ENCODE measurements at regions not wholly inside any gene's neighbourhood (a gene's known extent, or its start where the extent isn't known, plus 50 kb on each side); places are given as distances from the start of the nearest gene placed in this dataset.
A peak's percentile ranks its signal among the peaks of the same experiment; 100 is the strongest.

DNA sequence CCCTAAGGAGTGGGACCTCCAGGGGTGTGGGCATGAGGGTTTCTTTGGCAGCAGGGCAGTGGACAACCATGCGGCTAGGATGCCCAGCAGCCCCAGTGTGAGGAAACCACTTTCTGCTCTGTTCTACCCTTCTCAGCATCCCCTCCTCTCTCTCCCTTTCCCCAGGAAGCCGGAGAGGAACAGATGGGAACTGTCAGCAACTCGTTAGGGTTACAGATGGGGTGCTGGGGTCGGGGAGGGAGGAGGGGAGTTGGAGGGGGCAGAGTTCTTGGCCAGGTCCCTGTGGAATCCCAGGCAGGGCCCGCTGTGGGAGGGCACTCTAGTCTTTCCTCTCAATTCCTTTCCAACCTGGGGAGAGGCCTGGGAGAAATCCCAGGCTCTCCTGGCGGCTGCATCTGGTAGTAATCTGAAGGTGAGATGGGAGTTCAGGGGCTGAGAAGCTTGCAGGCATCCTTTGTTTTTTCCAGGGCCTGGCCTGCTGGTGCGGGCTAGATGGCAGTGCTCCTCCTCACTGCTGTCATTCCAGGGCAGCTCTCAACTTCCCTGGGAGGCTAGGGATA lies 93.9 kb upstream of the CSF3R start:
- no peak for DNase-seq (ENCODE audit: low spot score)

DNA sequence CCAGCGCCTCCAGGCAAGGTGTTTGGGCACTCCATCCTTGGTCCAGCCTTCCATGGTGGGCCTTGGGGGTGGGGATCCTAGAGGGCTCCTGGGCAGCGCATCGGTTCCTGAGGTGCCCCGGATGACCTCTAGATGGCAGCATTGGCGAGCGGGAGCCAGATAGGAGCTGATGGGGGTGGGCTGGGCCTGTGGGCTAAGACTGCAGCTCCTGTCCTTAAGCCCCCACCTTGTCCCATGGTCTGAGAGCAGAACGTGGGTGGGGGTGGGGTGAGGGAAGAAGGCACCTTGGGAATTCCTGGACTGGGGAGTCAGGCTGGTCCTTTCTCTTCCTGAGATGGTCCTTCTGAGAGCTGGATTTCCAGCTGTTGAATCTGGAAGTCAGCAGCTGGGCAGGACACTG lies 93.4 kb upstream of the CSF3R start:
- peak; percentile 30 for DNase-seq (ENCODE audit: low spot score)

DNA sequence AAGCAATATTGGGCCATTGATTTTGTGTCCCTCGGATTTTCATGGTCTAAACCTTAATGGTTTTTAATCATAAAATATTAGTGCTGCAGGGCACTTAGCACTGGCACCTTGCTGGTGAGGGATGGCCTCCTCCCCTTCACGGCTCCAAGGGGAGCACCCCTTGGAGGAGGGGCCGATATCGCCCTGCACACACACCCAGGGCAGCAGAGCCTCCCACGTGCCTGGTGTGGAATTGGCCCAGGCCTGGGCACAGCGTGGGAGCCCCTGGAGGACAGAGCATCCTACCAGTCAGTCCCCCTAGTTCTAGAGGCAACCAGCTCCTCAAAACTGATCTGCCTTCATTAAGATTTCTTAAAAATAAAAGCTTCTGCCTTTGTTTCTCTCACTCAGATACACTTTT lies 90.7 kb upstream of the CSF3R start:
- no peak for DNase-seq (ENCODE audit: low spot score)

DNA sequence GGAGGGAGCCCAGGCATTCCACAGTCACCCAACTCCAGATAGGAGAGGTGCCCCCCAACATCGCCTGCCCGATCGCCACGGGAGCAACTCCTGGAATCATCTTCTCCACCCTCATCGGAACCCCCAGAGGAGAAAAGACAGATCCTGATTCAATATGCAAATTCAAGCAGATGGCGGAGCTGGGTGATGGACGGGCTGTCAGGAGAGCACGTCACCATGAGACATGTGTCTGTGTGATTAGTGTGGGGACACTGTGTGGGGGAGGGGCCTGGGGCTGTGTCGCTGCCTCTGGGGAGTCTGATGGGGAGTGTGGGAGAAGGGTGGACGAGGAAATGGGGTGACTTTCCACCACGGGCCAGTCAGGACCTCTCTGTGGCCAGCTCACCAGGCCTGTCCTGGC lies 90.2 kb upstream of the CSF3R start:
- DNase-seq (ENCODE audit: low spot score) = no peak

DNA sequence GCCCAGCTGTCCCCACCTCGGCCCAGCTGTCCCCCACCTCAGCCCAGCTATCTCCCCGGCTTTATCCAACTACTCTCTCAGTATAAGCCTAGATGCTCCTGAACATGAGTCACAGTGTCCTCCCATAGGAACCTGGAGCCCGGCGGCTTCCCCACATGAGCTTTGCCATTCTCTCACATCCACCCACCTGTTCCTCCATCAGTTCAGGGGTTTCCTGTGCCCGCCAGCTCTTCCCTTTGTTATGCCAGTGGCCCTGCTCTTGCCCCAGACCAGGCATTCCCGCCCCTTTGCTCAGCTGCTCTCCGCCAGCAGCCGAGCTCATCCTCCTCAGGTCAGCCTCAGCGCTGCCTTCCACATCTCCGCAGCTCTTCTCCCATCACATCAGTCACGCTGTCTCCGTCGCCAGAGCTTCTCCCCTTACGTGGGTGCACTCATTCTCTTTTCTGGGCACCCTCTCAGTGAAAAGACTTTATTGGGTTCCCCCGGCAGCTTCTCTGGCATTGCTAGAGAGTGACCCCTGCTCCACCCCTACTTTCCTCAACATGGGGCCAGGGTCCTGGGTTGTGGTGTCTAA lies 89.5 kb upstream of the CSF3R start:
- DNase-seq (ENCODE audit: low spot score) = no peak

DNA sequence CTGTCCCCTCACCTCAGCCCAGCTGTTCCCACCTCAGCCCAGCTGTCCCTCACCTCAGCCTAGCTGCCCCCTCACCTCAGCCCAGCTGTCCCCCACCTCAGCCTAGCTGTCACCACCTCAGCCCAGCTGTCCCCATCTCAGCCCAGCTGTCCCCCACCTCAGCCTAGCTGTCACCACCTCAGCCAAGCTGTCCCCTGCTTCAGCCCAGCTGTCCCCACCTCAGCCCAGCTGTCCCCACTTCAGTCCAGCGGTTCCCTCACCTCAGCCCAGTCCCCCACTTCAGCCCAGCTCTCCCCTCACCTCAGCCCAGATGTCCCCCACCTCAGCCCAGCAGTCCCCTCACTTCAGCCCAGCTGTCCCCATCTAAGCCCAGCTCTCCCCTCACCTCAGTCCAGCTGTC lies 88.4 kb upstream of the CSF3R start:
- DNase-seq (ENCODE audit: low spot score) = no peak

DNA sequence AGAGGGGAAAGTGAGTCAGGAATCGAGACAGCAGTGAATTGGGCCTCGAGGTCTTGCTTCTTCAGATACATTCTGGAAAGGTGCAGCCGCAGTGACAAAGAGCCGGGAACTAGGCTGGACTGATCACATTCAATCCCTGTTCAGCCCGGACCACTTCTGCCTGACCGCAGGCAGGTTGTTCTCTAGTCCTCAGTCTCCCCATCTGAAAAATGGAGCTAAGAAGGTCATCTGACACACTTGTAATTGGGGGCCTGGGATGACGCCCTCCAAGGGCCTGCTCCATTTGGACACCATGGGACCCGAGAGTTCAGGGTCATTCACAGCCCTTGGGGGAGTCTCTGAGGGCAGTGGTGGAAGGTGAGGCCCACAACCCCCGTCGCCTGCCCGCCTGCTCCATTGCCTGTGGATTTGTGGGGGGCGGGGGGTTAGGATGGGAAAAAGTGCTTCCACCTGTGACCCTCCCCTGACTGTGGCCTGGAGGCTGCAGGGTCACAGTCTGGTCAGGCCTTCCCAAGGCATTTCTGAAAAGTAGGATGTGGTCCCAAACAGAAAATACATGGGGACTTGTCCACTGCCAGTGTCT lies 87.9 kb upstream of the CSF3R start:
- DNase-seq (ENCODE audit: low spot score) = no peak

DNA sequence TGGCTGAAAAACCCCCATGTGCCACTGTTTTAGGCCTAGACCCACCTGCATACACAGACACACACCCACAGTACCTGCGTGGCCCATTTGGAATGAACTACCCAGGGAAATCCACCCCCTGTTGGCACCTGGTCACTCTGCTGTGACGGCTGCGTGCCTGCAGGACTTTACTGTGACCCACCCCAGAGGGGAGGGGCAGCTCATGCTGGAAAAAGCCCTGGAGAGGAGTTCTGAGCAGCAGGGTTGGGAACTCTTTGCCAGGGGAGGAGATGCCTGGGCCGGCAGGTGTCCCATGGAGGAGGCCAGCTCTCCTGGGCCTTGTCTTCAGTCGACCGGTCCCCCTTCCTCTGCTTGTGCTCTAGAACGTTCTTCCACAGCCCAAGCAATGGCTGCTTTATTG lies 87.3 kb upstream of the CSF3R start:
- no peak for DNase-seq (ENCODE audit: low spot score)

DNA sequence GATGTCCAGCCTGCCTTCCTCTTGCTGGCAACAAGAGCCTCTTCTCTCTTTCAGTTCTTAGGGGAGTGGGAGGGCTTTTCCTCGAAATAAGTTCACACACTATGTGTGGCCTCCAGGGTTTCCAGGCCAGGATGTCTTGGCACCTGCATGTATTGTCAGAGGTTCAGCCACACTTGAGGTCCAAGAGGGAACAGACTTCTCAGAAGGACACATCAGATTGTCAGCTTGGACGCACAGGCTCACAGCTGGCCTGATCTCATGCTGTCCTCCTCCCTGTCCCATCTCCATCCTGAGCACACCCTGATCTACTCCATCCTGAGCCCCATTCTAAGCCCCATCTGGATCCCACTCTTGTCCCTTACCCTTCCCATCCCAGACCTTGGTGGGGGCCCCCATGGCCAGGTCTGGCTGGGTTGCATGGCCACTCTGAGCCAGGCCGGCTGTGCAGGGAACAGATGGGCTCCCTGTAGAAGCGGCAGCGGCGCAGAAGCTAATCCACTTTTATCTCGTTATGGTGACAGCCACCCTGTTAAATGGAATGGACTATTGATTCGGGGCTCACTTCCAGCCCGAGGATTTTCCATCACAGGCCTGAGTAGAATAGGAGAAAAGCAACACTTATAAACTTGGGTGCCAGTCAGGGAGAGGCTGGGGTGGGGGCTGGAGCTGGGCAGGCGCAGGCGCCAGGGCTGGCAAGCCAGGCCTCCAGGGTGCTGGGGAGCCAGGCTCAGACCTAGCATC lies 85.1 kb upstream of the CSF3R start:
- DNase-seq (ENCODE audit: low spot score) = no peak

DNA sequence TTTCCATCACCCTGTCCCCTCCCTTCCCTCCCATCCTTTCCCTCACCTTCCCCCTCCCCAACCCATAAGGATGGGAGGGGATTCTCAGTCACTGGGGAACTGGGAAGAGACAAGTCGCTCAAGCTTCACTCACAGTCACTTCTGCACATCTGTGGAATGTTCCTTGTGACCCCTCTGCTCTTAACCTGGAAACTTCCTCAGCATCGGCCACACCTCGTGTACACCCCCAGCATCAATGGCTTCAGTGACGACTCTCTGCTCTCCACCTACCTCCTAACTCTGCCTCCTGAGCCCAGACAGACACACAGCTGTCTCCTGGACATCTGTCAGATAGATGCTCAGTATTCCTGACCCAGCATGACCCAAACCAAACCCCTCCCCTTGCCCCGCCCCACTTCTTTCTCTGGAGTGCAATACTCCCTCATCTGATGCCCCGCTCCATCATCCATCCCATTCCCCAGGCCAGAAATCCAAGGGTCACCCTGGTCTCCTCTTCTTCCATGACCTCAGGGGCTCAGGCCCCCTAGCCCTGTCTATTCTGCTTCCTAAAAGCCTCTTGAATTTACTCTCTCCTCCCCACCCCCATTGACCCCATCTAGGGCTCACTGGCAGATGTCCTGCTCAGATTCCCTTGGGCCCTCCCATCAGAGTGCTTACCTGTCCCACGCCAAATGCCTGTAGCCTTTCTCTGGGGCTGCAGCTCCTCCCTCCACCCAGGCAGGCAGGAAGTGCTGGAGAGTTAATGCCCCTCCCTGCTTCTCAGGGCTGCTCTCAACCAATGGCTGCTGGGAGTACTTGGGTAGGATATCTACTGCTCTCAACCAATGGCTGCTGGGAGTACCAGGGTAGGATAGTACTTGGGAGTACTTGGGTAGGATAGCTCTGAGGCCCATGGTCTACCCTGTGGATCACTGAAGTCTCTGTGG lies 83.1 kb upstream of the CSF3R start:
- no peak for DNase-seq (ENCODE audit: low spot score)

DNA sequence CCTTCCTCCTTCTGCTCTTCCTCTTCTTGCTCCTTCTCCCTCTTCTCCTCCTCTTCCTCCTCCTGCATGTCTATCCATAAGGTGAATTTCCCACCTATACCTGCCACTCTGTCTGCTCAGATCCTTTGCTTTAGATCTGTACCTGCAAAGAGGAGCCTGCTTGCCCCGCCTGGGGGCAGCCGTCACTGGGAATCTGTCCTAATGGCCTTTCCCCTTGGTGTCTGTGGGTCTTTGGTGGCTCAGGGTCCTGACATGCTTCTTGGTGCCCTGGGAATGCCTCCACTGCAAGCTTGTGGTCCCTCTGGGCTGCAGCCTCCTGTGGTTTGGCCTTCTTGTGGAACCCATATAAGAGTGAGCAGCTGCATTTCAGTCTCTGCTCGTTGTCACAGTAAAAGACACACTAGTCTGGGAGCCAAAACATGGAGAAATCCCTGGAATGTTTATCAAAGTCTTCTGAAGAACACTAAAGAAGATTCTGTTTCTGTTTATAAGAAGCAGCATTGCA lies 79.5 kb upstream of the CSF3R start:
- no peak for DNase-seq (ENCODE audit: low spot score)

DNA sequence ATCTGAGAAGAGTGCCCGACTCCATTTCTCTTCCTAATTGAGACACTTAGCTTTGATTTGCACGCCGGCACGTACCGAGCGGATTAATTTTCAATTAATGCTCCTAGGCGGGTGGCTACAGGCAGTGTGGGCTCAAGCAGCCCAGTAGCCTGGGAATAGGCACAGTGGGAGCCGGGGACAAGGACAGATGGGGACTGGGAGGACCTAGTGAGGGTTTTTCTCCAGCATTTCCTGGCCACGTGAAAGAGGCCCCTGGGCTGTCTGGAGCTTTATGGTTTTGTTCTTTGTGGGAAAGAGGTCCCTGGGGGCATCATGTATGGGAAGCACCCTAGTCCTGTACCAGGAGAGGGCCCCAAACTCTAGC lies 78.6 kb upstream of the CSF3R start:
- DNase-seq (ENCODE audit: low spot score) = no peak

DNA sequence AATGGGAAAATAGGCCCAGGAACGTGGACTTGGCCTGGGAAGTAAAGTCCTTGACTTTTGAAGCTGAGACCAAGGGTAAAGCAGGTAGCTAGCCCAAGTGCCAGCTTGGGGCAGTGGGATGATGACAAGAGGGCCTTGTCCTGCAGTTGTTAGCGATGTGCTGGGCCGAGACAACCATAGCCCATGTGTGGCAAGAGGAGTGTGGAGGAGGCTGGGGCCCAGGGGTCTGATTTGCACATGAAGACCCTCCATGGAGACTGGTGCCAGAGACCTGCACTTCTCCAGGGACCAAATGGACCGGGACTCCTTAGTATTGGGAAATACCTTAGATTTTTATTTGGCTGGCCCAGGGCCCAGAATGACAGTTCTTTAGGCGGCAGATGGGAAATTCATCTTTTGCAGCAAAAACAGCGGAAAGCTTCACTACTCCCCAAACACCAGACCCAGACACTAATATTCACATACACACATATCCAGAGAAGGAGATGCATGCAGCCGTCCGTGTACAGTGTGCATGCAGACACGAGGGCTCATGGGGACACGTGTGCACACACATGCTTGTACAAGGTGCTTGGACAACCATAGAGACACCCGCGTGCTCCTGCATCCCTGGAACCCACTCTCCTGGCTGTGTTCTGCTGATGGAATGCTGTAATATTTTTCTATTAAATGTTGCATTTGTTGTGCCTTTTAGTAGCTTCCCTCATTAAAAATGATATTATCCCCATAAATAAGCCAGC lies 78.1 kb upstream of the CSF3R start:
- no peak for DNase-seq (ENCODE audit: low spot score)

DNA sequence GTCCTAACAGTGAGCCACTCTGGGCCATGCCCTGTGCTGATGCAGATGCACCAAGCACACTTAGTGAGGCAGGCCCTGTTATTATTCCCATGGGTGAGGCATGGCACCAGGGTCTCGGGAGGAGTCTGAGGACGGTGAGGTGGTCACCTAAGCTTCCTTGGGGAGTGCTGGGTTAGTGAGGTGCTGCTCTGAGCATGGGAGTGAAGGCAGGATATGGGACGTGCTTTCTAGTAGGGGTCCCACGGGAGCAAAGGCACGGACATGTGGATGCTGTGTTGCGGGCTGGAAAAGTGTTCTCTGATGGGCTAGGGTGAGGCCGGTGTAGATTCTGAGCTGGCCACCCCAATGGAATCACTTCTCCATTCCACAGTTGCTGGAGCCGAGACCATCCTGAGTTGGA lies 77.5 kb upstream of the CSF3R start:
- no peak for DNase-seq (ENCODE audit: low spot score)

DNA sequence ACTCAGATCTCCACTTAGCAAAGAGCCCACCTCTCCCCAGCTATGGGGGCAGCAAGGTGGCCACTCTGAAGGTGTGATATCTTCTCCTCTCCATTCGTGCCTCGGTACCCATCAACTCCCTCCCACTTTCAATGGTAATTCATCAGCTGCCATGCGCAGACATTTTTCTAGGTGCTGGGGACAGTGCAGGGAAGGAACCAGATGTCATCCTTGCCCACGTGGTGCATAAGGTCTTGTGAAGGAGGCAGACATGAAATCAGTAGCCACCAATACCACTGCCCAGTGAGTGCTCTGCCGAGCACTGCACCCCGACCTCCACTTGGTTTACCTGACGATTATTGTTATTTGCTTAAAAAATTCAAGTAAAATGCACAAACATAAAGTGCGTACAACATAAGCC lies 76.3 kb upstream of the CSF3R start:
- DNase-seq (ENCODE audit: low spot score) = no peak

DNA sequence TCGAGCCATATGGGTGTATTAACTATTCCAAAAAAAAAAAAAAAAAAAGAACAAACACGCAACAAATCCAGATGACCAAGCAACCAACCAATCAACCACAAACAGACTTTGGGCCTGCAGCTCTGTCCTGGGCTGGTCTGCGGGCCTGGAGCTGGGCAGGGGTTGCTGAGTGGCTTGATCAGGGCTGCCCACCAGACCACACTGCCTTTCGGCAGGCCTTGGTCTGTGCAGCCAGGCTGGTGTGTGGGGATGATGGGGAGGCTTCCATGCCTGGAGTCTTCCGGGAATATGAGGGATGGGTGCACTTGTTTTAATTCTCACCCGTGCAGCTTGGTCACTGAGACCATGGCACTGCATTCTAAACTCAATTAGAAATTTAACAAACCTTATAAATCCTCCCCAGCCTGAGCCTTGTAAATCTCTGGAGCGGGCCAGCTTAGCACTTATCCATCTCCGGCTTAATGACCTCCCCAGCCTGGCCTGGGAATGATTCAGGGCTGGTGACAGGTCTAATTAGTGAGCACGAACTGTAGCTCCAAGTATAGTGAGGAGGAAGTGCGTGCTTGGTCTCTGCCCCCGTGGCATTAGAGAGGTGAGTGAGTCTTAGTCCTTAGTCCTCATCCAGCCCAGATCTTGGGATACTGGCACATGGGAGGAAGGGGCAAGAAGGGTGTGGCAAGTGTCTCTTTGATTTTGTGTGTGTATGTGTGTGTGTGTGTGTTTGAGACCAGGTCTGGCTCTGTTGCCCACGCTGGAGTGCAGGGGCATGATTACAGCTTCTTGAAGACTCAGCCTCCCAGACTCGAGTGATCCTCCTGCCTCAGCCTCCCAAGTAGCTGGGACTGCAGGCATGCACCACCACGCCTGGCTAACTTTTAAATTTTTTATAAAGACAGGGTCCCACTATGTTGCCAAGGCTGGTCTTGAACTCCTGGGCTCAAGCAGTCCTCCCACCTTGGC lies 74.6 kb upstream of the CSF3R start:
- no peak for DNase-seq (ENCODE audit: low spot score)

DNA sequence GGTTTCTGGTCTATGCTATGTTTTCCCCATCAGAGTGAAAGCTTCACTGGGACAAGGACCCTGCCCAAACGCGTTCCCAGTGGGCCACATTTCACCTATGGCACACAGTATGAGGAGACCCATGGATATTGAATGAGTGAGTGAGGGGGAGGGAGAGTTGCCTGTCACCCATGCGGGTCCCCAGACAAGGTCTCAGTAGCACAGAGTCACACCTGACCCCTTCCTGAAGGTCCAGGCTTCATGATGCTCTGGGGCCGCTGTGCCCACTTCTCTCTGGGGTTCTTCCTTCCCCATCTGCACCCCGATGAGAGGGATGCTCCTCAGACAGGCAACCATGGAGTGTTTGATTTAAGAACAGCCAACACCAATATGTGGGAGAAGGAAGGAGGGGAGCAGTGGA lies 72.3 kb upstream of the CSF3R start:
- DNase-seq (ENCODE audit: low spot score) = no peak

DNA sequence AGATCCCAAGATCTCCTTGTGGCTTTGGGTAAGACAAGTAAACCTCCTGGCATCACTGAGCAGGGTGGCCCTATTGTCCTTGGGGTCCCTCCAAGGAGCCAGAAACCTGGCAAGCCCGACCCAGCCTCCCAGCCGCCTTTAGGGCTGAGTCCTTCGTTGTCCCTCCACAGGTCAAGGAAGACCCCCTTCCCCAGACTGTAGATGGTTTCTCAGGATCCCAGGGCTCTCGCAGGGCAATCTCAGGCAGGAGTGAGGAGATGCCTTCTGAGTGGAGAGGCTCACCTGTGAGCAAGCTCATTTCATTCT lies 71.6 kb upstream of the CSF3R start:
- DNase-seq (ENCODE audit: low spot score) = no peak

DNA sequence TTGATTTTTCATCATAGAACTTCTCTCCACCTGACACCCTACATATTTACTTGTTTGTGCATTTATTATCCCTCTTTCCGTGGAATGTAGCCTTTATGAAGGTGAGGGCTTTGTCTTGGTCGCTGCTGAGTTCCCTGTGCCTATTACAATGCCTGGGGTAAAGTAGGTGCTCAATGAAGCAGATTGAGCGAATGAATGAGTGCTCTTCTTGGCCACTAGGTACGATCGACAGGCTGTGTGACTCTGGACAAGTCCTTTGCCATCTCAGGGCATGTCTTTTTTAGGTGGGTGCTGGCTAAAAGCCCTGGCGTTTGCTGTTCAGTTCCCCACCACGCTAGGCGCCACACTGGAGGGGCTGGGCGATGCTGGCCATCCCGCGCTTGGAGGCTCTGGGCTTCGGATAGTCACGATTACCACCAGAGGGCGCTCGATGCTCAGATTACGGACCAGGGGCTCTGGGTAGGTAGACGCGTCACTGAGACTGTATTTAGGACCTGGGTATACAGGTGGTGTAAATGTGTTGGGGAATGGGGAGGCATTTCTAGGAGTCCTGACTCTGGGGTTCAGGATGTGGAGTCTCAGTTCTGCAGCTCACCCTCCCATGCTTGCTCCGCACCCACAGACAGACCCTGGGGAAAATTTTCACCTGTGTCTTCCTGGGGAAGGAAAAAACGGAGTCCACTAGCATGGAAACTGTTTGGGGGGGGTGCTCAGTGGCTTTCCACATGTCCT lies 71.0 kb upstream of the CSF3R start:
- DNase-seq (ENCODE audit: low spot score) = peak; percentile 43

DNA sequence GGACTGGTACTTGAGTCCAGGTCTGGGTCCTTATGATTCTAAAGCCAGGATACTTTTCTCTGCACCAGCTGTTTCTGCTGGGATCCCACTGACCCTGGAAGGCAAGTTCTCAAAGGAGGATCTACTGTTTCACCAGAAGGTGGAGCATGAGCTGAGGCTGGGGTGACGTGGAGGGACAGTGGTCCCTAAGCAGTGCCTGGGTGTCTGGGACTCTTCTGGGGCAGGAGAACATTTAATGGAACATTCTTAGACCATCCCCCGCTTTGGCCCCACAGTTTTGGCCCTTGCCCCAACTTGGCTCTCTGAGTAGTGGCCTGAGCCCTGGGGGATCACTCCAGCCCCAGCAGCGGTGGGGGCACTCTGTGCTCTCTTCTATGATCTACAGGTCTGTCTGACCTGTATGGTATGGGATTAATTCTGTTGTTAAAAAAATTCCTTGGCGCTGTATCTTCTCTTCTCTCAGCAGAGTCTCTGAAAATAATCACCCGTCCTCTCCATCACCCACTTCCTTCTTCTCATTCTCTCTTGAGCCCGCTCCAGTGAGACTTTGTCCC lies 60.3 kb upstream of the CSF3R start:
- no peak for DNase-seq (ENCODE audit: low spot score)
